ENCODE measurements at regions not wholly inside any gene's neighbourhood (a gene's known extent, or its start where the extent isn't known, plus 50 kb on each side); places are given as distances from the start of the nearest gene placed in this dataset.

DNA sequence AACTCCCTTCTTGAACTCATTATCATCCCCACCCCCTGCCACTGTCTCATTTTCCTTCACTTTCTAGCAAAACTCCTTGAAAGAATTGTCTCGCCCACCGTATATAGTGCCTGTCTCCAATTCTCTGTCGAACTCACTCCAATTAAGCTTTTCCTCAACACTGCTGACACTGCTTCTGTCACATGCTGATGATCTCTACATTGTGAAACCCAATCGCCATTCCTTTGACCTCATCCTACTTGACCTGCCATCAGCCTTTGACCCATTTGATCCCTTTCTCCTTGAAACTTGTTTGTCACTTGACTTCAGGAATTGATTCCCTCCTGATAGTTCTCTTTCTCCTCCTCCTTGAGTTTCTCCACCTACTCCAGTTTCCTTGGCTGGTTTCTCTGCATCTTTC is 54.8 kb downstream of the CCDC71L start:
- DNase-seq (ENCODE audit: low spot score), result no peak

DNA sequence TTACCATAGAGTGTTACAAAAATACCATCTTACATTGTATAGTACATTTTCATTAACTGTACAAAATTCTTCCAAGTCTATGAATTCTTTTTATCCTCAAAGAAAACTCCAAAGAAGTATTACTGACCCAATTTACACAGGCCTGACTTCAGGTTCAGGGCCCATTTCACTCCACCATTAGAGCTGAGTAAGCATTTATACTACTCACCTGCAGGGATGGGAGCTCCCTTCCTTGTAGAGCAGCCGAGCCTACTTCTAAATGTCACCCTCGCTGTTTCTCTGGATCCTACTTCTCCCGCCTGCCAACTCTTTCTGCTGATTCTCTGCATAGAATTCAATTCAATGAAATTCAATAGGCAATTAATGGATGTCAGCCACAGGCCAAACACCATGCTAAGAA is 56.0 kb downstream of the CCDC71L start:
- no peak for DNase-seq (ENCODE audit: low spot score)

DNA sequence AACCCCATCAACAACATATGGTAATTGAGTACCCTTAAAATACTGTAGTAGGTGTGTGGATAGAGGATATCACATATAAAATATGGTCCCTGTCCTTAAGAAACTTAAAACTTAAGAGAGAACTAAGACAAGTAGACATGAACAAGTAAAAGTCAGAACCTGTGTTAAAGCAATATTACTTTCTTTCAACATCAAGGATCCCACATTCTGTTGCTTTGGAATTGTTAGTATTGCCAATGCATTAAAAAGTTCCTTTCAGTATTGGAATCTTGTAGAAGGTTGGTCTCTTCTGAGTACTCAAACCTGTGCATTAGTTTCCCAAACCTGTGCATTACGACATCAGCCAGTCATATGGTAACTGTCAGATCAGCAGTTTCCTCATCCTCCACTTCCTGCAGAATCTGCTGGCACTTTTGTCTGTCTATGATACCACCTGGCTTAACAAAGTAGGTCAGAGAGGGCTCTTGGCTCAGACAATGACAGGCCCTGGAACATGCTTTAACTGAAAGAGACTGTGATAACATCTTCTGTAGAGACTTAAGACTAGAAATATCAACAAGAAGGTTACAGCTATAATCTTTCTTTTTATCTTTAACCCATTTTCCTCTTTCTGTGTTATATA is 56.5 kb downstream of the CCDC71L start:
- DNase-seq (ENCODE audit: low spot score), result no peak

DNA sequence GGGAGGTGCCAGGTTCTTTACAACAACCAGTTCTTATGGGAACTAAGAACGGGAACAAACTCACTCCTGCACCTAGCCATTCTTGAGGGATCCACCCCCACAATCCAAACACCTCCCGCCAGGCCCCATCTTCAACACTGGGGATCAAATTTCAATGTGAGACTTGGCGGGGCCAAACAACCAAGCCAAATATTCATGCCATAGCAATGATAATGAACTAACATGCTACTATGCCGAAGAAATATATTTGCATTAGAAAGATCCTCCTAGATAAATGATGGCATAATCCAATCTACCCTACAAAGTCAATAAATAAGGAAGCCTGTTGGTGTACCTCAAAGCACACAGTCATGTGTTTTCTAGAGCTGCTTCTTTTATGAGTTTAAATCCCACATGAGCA is 57.6 kb downstream of the CCDC71L start:
- no peak for DNase-seq (ENCODE audit: low spot score)

DNA sequence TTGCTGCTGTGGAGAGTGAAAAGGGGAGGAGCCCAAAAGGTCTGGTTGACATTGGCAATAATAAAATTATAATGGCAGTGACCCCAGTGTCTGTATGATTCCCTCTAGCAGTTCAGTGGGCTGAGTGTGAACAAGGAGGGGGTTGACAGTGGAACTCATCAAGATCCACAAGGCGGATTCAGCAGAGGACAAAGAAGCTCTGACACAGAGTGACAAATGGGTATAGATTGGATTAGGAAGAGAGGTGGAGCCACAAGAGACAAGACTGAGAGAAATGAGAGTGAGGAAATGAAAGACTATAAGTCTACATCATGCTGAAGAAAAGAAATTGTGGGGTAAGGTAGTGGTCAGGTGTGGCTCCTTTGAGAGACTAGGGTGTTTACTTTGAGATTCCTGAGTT is 58.9 kb downstream of the CCDC71L start:
- DNase-seq (ENCODE audit: low spot score), result no peak

DNA sequence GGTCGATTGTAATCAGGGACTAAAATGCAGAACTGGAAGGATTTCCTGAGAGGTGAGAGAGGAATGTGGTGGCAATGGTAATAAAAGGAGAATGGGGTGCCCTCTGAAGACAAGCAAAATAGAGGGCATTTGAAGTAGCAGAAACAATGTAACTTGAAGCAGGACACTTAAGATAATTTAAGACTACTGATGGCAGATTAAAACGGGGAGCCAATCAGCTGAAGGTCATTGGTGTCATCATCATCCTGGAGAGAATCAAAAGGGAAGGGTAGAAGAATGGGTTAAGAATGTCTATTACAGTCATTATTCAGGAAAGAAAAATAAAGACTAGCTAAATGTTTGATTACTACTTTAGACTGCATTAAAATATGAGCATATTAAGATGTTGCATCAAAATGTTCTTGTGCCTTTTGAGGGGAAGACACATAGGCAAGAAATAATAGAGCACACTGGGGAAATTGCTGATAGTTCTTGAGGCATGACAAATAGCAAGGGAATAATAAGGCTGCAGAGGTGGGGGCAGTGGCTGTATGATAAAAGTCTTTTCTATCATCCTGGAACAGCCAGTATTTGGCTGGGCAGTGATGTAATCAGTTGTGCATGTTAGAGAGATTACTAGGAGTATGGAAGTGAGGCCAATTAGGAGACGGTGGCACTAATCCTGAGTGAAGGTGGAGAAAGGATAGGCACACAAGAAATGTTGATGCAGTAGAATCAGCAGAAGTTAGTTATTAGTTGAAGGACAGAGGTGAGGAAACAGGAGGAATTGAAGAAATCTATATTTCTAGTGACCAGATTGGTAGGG is 60.2 kb downstream of the CCDC71L start:
- no peak for DNase-seq (ENCODE audit: low spot score)

DNA sequence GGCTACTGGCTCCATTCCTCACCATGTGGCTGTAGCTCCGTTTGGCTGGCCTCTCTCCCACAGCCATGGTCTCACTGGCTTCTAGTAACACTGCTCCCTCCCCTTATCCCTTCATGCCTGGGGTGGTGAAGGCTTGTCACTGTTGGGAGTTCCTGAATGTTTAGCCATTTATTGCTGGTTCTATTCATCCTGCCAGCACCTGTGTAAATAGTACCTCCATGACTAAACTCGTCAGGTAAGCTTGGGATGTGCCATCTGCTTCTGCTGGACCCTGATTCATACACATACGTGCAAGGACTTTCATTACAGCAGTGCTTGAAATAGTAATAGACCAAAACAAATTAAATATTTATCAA is 61.6 kb downstream of the CCDC71L start:
- DNase-seq (ENCODE audit: low spot score), result peak; percentile 6

DNA sequence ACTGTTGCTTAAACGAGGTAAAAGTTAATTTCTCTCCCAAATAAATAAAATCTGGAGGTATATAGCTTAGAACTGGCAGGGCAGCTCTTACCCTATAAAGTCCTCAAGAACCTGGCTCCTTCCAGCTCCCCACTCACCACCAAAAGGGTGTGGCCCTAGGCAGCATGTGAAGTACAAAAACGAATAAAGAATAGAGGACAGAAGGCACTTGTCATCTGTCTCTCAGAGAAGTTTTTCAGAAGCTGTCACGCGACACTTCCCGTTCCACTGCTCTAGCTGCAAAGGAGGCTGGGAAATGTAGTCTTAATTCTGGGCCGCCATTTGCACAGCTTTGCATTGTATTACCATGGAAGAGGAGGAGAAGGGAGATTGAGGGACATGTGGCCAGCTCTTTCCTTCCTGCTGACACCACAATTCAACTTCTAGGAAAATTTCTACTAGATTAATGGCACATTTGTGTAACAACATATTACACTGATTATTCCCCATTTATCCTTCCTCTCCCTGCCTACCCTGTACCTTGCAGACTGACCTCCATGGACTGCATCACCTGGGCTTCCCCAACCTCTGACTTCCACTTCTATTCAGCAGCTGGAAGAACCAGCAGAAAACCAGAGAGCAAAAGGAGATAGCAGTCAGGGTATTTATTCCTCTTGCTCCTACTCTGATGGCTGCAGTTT is 62.2 kb downstream of the CCDC71L start:
- DNase-seq (ENCODE audit: low spot score), result peak; percentile 80

DNA sequence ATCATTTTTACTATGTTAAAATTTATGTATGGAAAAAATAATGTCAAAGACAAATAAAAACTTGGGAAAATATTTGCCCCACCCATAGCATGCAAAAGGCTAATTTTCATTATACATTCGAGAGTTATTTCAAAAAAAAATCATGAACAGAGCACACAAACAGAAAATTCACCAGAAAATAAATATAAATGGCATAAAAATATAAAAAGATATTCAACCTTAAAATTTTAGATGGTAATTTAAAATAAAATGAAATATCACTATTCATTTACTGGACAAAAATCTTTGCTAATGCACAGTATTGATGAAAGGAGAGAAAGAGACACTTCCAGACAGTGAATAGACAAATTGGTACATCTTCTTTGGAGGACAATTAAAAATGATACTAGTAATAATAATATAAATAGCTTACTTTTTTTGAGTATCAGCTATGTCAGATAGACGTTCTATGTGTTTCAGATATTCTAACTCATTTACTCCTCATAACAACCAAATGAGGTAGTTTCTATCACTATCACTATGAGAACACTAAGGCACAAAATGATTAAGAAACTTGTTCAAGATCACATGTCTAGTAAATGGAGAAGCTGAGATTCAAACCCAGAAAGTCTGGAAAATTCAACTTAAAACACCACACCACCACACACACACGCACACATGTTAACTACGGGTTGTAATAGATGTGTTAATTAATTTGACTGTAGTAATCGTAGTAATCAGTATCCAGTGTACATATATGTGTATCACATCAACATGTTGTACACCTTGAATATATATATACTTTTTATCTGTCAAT is 63.0 kb downstream of the CCDC71L start:
- no peak for DNase-seq (ENCODE audit: low spot score)

DNA sequence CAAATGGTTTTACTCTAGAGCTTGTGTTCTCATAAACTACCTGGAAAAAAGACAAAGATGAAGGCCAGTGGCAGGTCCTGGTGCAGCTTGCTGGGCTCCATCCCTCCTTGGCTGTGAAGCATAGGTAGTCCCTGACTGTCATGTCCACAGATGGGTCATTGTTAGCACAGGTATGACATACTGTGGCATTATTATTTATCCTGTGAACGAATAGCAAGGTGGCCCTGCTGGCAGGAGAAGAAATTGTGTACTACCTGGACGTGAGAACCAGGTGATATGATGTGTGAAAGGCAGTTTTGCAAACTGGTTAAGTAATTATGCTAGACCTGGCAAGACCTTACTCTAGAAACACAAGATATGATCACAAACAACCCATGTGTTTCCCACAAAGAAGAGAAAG is 63.9 kb downstream of the CCDC71L start:
- DNase-seq (ENCODE audit: low spot score), result no peak

DNA sequence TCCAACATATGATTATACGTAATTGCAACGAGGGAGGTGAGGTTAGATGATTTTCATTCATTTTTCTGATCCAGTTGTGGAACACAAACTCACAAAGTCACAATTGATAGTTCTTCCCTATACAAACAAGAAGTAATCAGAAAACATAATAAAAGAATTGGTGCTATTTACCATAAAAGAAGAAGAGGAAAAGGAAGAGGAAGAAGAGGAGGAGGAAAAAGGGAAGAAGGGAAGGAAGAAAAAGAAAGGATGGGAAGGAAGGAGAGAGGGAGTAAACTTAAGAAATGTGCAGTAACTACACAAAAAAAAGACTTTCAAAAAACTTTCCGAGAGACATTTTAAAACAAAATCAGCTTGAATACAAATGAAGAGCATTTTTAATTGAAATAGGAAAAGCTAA is 65.0 kb downstream of the CCDC71L start:
- no peak for DNase-seq (ENCODE audit: low spot score)

DNA sequence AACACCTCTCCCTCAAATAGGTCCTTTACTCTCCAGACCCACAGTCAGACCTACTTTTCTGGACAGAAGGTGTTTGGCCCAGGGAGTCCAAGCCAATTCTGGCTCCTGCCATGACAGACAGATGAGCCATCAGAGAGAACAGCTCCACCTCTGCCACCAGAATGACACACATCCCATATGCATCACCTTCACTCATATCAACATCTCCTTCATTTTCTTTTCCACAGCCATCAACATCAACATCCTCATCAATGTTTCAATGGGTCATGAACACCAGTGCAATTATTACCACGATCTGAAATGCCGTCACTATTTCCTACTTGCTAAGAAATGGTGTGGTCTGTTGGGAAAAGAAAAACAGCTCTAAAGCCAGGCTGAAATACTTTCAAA is 67.9 kb downstream of the CCDC71L start:
- no peak for DNase-seq (ENCODE audit: low spot score)

DNA sequence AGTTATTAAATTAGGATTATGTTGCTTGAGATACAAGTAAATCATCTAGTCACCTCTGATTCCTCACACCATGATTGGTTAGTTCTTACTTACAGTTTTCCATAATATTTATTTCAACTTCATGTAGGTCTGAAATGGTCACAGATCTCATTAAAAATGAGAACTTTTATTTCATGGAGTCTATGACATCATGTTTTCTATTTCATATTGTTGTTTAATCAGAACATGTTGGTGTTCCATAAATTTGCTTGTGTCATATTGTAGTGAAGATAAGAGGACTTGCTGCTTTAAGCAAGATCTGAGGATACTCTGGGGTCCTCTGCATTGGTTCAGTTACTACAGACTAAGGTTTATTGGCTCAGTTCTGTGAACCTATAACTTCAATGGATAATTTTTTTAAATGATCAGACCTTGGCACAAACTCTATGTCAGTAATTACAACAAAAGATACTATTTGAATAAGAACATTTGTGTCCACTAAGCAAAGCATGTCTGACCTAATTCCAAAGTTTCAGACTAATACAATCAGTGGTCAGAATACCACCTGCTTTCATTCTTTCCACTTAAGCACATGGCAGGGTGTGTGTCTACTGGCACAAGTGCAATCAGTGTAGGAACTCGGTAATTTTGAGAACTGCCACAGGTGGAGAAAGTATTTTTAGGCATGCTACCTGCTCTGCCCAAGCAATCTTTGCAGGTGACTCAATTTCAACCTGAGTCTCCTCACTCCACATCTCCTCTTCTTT is 68.5 kb downstream of the CCDC71L start:
- no peak for DNase-seq (ENCODE audit: low spot score)

DNA sequence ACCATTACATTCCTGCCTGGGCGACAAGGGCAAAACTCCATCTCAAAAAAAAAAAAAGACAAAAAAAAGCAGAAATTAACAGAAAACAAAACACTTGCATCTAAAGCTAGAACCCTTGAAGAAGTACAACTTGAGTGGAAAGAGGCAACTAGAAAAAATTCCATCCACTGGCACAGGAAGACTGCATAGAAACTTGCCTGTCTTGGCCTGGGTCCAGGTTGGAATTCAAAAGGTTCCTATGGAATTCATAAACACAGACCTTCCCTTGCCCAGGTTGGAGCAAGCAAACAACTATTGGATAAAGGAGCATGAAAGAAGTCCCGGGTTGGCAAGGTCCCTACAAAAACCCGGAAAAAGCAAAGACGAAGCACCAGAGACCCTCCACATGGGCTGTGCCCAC is 69.8 kb downstream of the CCDC71L start:
- DNase-seq (ENCODE audit: low spot score), result no peak

DNA sequence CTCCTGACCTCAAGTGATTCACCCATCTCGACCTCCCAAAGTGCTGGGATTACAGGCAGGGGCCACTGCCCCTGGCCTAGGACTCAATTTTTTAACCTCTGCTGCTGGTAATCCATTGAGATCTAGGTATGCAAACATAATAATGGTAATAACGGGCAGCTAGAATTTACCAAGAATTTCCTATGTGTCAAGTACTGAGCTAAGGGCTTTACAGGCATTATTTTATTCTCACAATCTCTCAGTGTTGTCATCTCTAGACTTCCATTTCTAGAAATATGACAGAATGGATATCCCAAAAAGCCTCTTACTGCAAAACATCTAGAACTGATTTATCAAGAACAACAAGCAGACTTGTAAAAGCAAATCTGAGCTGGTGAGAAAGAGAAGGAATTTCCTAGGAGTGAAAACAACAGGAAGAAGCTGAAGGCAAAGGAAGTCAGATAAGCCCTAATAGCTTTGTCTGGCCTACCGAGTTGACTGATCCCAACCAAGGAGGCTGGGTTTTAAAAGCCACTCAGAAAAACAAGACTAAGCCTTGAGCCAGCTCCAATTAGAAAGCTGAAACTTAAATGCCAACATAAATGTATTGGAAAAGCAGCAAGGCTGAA is 70.6 kb downstream of the CCDC71L start:
- no peak for DNase-seq (ENCODE audit: low spot score)

DNA sequence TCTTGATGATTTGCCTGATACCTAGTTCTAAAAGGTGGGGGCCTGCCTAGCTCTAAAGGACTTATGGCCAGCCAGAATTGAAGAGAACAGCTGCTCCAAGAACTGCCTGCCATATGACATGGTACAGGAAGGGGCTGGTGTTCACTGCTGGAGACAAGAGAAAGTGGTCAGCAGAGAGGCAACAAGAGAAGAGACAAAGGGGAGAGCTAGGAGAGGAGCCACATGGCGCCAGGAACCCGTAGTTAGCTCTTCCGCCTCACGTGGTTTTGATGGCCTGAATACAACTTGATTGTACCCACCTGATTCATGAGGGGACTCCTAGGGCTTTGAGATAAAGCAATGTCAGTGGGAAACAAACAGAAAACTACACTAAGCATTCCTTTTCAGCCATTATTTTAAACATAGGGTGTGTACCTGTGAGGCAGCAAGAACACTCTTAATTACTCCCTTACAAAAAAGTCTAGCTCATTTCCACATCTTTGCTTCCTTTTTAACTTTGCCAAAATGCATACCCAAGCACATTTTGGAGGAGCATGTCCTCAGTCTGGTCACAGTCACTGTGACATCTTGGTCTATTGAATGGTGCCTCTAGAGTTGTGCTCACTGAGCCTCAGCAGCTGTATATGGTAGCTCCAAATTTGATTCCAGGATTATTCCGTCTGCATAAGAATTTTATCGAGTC is 71.6 kb downstream of the CCDC71L start:
- no peak for DNase-seq (ENCODE audit: low spot score)

DNA sequence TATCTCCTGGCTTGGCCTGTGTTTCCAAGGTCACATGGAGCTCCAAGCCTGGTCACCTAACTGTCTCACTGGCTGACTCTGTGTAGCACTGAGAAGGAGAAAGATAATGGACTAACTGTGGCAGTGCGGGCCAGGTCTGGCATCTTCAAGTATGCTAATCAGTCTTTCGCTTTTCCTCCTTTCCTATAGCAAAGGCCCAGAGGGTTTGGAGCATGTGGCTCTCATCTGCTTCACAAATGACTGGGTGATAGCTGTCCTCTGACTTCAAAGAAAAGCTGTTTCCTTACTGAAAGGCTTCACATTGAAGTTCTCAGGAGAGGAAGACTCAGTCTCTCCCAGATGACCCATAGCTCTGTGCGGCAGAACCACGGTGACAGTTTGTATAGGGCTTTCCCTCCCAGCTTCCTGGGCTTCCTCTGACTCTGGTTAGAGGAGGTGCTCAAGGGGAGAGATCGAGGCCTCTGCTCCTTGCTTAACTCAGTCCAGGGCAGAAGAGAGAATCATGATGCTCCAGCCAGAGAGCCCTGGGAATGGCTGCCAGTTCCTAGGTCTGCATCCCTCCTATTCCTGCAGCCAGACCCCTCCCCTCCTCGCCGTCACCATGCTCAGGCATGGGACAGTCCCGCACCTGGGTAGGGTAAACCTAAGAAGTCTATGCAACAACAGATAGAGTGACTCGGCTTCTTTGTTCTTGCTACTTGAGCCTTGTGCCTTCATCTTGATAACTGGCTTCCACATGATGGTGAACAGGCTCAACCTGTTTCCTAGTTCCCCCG is 72.3 kb downstream of the CCDC71L start:
- no peak for DNase-seq (ENCODE audit: low spot score)

DNA sequence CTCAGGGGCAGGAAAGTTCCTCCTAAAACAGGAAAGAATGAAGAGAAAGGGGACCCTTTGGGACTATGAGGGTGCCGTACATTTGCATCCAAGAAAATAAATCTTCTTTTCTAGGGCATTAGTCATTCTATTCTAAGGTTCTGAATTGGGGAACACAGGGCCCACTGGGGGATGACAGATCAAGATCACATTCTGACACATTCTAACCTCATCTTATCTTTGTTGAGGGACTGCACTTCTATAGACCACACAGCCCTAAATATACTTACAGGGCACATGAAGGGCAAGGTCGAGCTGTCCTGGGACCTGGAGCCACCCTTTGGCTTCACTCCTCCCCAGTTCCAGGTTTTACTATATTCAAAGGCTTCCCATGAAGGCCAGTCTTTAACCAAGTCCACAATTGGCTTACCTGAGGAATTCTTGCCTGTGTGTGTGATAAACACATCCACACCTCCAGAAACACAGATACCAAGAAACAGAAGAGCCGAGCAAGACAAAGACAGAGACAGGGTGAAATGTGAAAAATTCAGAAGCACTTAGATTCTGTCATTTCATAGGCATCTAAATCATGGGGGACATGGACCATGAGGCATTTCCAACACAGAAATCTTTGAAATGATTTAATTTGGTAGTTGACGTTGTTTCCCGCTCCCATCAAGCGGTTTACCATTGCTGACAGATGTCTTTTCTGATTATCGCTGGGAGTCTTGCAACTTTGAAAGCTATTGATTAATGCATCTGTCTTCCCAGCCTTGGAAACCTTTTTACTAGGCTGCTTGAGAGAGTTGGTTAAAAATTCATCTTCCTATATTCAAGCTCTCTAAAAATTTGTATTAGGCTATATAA is 75.8 kb downstream of the CCDC71L start:
- no peak for DNase-seq (ENCODE audit: low spot score)
